HG03196 (cell line): ENCODE measurements at regions not wholly inside any gene's neighbourhood (a gene's known extent, or its start where the extent isn't known, plus 50 kb on each side); places are given as distances from the start of the nearest gene placed in this dataset.

Source experiments
- ATAC-seq: cut with Tn5 transposase; IDR thresholded peaks from one replicate; pipeline ENCODE4 v1.9.1; 2021; ENCODE audit not compliant: unreplicated experiment

- no peak for ATAC-seq
Measured at GRCh38 chr2:65486802-65487201, 54.4 kb upstream of the SPRED2 start.

- no peak for ATAC-seq
Measured at GRCh38 chr2:65486282-65486681, 53.9 kb upstream of the SPRED2 start.

- no peak for ATAC-seq
Measured at GRCh38 chr2:65485839-65486238, 53.4 kb upstream of the SPRED2 start.

GRCh38 chr2:65483763-65484162 is 51.4 kb upstream of the SPRED2 start:
- ATAC-seq = no peak

GRCh38 chr2:65482971-65483370 is 50.6 kb upstream of the SPRED2 start:
- no peak for ATAC-seq
